GM12878 (cell line): ENCODE measurements at regions not wholly inside any gene's neighbourhood (a gene's known extent, or its start where the extent isn't known, plus 50 kb on each side); places are given as distances from the start of the nearest gene placed in this dataset.

Source experiments
- ATAC-seq: fragments of 200-7000 bp; cut with Tn5 transposase; 3 replicates; pipeline ENCODE4 v1.9.1; 2020; ENCODE audit warnings: mild to moderate bottlenecking, moderate library complexity
- BruUV-seq: library from RNA; stranded (reverse); fragments of 400-500 nt; replicated peaks from 2 replicates; lab custom pipeline; 2021; lab: Mats Ljungman, UMichigan
- CTCF ChIA-PET: fragments of 300-600 bp; sonication (Branson Sonifier 250); formaldehyde crosslinking; extraction: SDS; loops from one replicate; lab custom pipeline; 2021; ENCODE audit warnings: inconsistent platforms; lab: Yijun Ruan, JAX
- POLR2A ChIA-PET: fragments of 350-600 bp; formaldehyde crosslinking; extraction: SDS; loops from one replicate; lab custom pipeline; 2021; ENCODE audit warnings: inconsistent platforms; lab: Charles Lee
- RAD21 ChIA-PET: fragments of 300-600 bp; sonication (Branson Sonifier 250); formaldehyde crosslinking; loops from one replicate; lab custom pipeline; 2023; ENCODE audit warnings: antibody characterized with exemption; ENCODE audit not compliant: unreplicated experiment; lab: Charles Lee
- SMC1A ChIA-PET: fragments of 300-600 bp; sonication (Branson Sonifier 250); formaldehyde crosslinking; loops from one replicate; lab custom pipeline; 2023; ENCODE audit not compliant: unreplicated experiment, uncharacterized antibody; lab: Charles Lee
- DNase-seq: peaks from one replicate; pipeline ENCODE4 v3.0.0-alpha.2; 2011; ENCODE audit warnings: low read depth, low spot score
- FAIRE-seq: peaks from 3 replicates; lab custom pipeline; 2011; peaks lifted over from hg19 to GRCh38; lab: Jason Lieb, UNC
- H2AFZ ChIP-seq: 2 replicates; pipeline ENCODE4 v1.6.0; 2011; ENCODE audit warnings: low read depth, low read length, control low read depth; ENCODE audit not compliant: control insufficient read depth
- H3K27ac ChIP-seq: 2 replicates; pipeline ENCODE4 v1.5.1; 2011; ENCODE audit warnings: control low read depth; ENCODE audit not compliant: control insufficient read depth, insufficient read depth
- H3K27me3 ChIP-seq, 2 experiments: replicated peaks in 1 of 2; 2 replicates each; pipeline versions ENCODE4 v1.6.0 to v1.6.1; 2011; ENCODE audit warnings: low read length in 1 of 2; ENCODE audit not compliant: control insufficient read depth in 2 of 2, insufficient read depth in 2 of 2
- H3K36me3 ChIP-seq, 2 experiments: 2 replicates each; pipeline ENCODE4 v1.5.1; 2011; ENCODE audit warnings: low read length in 1 of 2; ENCODE audit not compliant: control insufficient read depth in 2 of 2, insufficient read depth in 2 of 2
- H3K4me1 ChIP-seq: 2 replicates; pipeline ENCODE4 v1.6.1; 2011; ENCODE audit warnings: mild to moderate bottlenecking, low read length, moderate library complexity, mixed read lengths; ENCODE audit not compliant: control insufficient read depth, insufficient read depth
- H3K4me2 ChIP-seq: 2 replicates; pipeline ENCODE4 v1.6.0; 2011; ENCODE audit warnings: control low read depth; ENCODE audit not compliant: control insufficient read depth, insufficient read depth
- H3K4me3 ChIP-seq: fragments of 200-600 bp; sonication (generic); 2 replicates; pipeline ENCODE4 v1.5.1; 2016
- H3K79me2 ChIP-seq: 2 replicates; pipeline ENCODE4 v1.6.0; 2011; ENCODE audit warnings: low read length; ENCODE audit not compliant: control insufficient read depth, insufficient read depth
- H3K9ac ChIP-seq: 2 replicates; pipeline ENCODE4 v1.8.0; 2011; ENCODE audit warnings: low read length, control low read depth, mixed read lengths; ENCODE audit not compliant: control insufficient read depth, insufficient read depth
- H3K9me3 ChIP-seq: replicated peaks from 3 replicates; pipeline ENCODE4 v1.5.1; 2011; ENCODE audit warnings: mild to moderate bottlenecking, low read length; ENCODE audit not compliant: control insufficient read depth, insufficient read depth
- H4K20me1 ChIP-seq: 2 replicates; pipeline ENCODE4 v1.6.0; 2011; ENCODE audit not compliant: control insufficient read depth, insufficient read depth
- BMI1 ChIP-seq: fragments of 450-650 bp; IDR thresholded peaks from 2 replicates; pipeline ENCODE4 v1.6.1; 2016; ENCODE audit warnings: mild to moderate bottlenecking, moderate library complexity, borderline replicate concordance
- CEBPB ChIP-seq, 2 experiments: fragments of 150-350 bp in 1 of 2; IDR thresholded peaks; 2 replicates each; pipeline ENCODE4 v1.6.1; 2012 to 2014; ENCODE audit warnings: low read depth in 2 of 2, low read length in 2 of 2, borderline replicate concordance in 1 of 2, inconsistent platforms in 1 of 2
- CHD4 ChIP-seq: fragments of 200-600 bp; sonication (generic); IDR thresholded peaks from 2 replicates; pipeline ENCODE4 v1.6.1; 2016; ENCODE audit warnings: mild to moderate bottlenecking
- FOS ChIP-seq: IDR thresholded peaks from 3 replicates; pipeline ENCODE4 v1.6.1; 2011; ENCODE audit warnings: borderline replicate concordance; ENCODE audit not compliant: insufficient read length; ENCODE audit errors: extremely low read depth
- NFXL1 ChIP-seq: fragments of 450-650 bp; IDR thresholded peaks from 2 replicates; pipeline ENCODE4 v1.6.1; 2017; ENCODE audit warnings: antibody characterized with exemption, mild to moderate bottlenecking, borderline replicate concordance
- NFYA ChIP-seq: IDR thresholded peaks from 2 replicates; pipeline ENCODE4 v1.6.1; 2011; ENCODE audit warnings: low read depth, mild to moderate bottlenecking, low read length, improper control_type of control experiment, borderline replicate concordance
- NFYB ChIP-seq: IDR thresholded peaks from 2 replicates; pipeline ENCODE4 v1.6.1; 2011; ENCODE audit warnings: low read depth, mild to moderate bottlenecking, low read length, improper control_type of control experiment, moderate library complexity; ENCODE audit not compliant: insufficient read depth
- NRF1 ChIP-seq: conservative IDR thresholded peaks from 2 replicates; pipeline ENCODE4 v1.6.1; 2011; ENCODE audit warnings: mild to moderate bottlenecking, low read depth, low read length, improper control_type of control experiment
- POLR2AphosphoS5 ChIP-seq: IDR thresholded peaks from 2 replicates; pipeline ENCODE4 v1.6.1; 2011; ENCODE audit warnings: mild to moderate bottlenecking, low read length, inconsistent platforms
- RB1 ChIP-seq: fragments of 450-650 bp; formaldehyde crosslinking; IDR thresholded peaks from 2 replicates; pipeline ENCODE4 v1.6.1; 2017; ENCODE audit warnings: mild to moderate bottlenecking, borderline replicate concordance
- RUNX3 ChIP-seq: IDR thresholded peaks from 2 replicates; pipeline ENCODE4 v1.6.1; 2012; ENCODE audit warnings: low read length, inconsistent platforms
- SMAD1 ChIP-seq: fragments of 450-650 bp; IDR thresholded peaks from 2 replicates; pipeline ENCODE4 v1.6.1; 2018; ENCODE audit warnings: mild to moderate bottlenecking, low read depth; ENCODE audit not compliant: partially characterized antibody
- SPI1 ChIP-seq: IDR thresholded peaks from 2 replicates; pipeline ENCODE4 v1.6.1; 2011; ENCODE audit warnings: low read depth, mild to moderate bottlenecking, low read length, moderate library complexity, borderline replicate concordance; ENCODE audit not compliant: insufficient read depth
- SREBF2 ChIP-seq: IDR thresholded peaks from 2 replicates; pipeline ENCODE4 v1.6.1; 2012; ENCODE audit warnings: mild to moderate bottlenecking, low read length
- TCF3 ChIP-seq: IDR thresholded peaks from 2 replicates; pipeline ENCODE4 v1.6.1; 2012; ENCODE audit warnings: low read depth, mild to moderate bottlenecking, low read length, borderline replicate concordance; ENCODE audit not compliant: insufficient read depth
- TCF7 ChIP-seq: IDR thresholded peaks from 2 replicates; pipeline ENCODE4 v1.6.1; 2014; ENCODE audit warnings: antibody characterized with exemption, borderline replicate concordance
- ZSCAN29 ChIP-seq: fragments of 450-650 bp; IDR thresholded peaks from 2 replicates; pipeline ENCODE4 v1.6.1; 2017; ENCODE audit warnings: mild to moderate bottlenecking, moderate library complexity
- WGBS: methylation state at CpG from one replicate; pipeline ENCODE4 v1.1.6; 2016; ENCODE audit warnings: low lambda C conversion rate; ENCODE audit not compliant: insufficient replicate concordance, insufficient coverage; ENCODE audit errors: missing lambda C conversion rate; 5-methylcytosine and 5-hydroxymethylcytosine counted together
- in situ Hi-C: fragments of 300-500 bp; cut with MboI; formaldehyde crosslinking; loops from 9 replicates; pipeline ENCODE4 v1.14.3; 2018; ENCODE audit warnings: mixed read lengths
- intact Hi-C: fragments of 100-400 bp; cut with micrococcal nuclease; formaldehyde crosslinking; loops from one replicate; pipeline ENCODE4 v1.14.2; 2022; ENCODE audit not compliant: unreplicated experiment
- TF ChIP-seq, protein P1 (sequence below): fragments of 450-650 bp; formaldehyde crosslinking; IDR thresholded peaks from 2 replicates; pipeline ENCODE4 v1.4.0; 2022; ENCODE audit warnings: mild to moderate bottlenecking, moderate library complexity
- TF ChIP-seq, protein P2 (sequence below): fragments of 450-650 bp; IDR thresholded peaks from 2 replicates; pipeline ENCODE4 v1.6.1; 2017; ENCODE audit warnings: borderline replicate concordance

DNA sequence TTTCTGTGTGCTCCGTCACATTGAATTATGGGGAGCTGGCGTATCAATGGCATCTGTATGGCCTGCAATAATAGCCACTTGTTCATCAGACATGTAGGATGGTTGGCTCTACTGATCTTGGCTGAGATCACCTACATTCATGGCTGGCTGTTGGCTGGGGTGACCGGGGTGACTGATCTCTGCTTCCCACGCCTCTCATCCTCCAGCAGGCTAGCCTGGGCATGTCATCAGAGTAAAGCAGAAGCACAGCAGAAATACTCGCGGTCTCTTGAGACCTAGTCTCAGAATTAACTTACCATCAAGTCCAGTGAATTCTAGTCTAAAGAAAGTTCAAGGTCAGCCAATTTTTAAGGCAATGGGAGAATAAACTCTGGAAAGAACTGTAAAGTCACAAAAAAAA is 257.7 kb upstream of the GLI3 start (continued):
- no peak for TF ChIP-seq FOS
- no peak for TF ChIP-seq POLR2AphosphoS5
- TF ChIP-seq TCF7, result no peak
- TF ChIP-seq BMI1, result no peak

- no peak overlapping the region for H2AFZ ChIP-seq
- RAD21 ChIA-PET, result no interaction called here
- intact Hi-C loops, result no loop called here
- no peaks in the 10 kb centered on the region for H3K36me3 ChIP-seq
- H3K27ac ChIP-seq, result no peak overlapping the region
- H3K4me1 ChIP-seq, result no peaks in the 10 kb centered on the region
- FAIRE-seq (no peak), DNase-seq (no peak), ATAC-seq (no peak)
- CTCF ChIA-PET, result interaction anchor here (0.6 kb wide), 1 partner anchor 102 kb away, joined by 3 read pairs; no protein-coding TSS in a partner anchor
- no peaks in the 10 kb centered on the region for H3K9me3 ChIP-seq
- SMC1A ChIA-PET, result interaction anchor here (0.5 to 1.1 kb wide), 2 partner anchors 10 to 51 kb away, joined by 3 to 4 read pairs; no protein-coding TSS in a partner anchor
- no peaks in the 10 kb centered on the region for H3K79me2 ChIP-seq
- H3K9ac ChIP-seq, result no peak overlapping the region
- no peak overlapping the region for H3K4me3 ChIP-seq
- BruUV-seq, result no TSS peak
- no peak overlapping the region for H3K4me2 ChIP-seq
- in situ Hi-C loops, result no loop called here
- POLR2A ChIA-PET, result no interaction called here
- no peaks in the 10 kb centered on the region for H4K20me1 ChIP-seq
- 54% methylated on average over 5 of the region's 5 CpGs for WGBS
- H3K27me3 ChIP-seq, result no peaks in the 10 kb centered on the region
- TF ChIP-seq SPI1, result no peak
- no peak for TF ChIP-seq CEBPB (IDR thresholded peaks at IDR 0.05; ENCODE audit: borderline replicate concordance in 1 of 2, low read depth in 2 of 2, low read length in 2 of 2)
- no peak for TF ChIP-seq FOS
- no peak for TF ChIP-seq CHD4
- TF ChIP-seq NFYA, result no peak
- TF ChIP-seq SREBF2, result no peak
- TF ChIP-seq TCF3, result no peak
- no peak for TF ChIP-seq NFYB
- no peak for TF ChIP-seq RUNX3
- no peak for TF ChIP-seq SMAD1
- no peak for TF ChIP-seq NRF1
- no peak for TF ChIP-seq NFXL1
- no peak for TF ChIP-seq ZSCAN29
- TF ChIP-seq, protein P1, sequence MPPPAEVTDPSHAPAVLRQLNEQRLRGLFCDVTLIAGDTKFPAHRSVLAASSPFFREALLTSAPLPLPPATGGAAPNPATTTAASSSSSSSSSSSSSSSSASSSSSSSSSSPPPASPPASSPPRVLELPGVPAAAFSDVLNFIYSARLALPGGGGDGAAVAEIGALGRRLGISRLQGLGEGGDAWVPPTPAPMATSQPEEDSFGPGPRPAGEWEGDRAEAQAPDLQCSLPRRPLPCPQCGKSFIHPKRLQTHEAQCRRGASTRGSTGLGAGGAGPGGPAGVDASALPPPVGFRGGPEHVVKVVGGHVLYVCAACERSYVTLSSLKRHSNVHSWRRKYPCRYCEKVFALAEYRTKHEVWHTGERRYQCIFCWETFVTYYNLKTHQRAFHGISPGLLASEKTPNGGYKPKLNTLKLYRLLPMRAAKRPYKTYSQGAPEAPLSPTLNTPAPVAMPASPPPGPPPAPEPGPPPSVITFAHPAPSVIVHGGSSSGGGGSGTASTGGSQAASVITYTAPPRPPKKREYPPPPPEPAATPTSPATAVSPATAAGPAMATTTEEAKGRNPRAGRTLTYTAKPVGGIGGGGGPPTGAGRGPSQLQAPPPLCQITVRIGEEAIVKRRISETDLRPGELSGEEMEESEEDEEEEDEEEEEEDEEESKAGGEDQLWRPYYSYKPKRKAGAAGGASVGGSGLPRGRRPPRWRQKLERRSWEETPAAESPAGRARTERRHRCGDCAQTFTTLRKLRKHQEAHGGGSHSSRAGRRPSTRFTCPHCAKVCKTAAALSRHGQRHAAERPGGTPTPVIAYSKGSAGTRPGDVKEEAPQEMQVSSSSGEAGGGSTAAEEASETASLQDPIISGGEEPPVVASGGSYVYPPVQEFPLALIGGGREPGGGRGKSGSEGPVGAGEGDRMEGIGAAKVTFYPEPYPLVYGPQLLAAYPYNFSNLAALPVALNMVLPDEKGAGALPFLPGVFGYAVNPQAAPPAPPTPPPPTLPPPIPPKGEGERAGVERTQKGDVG (CRISPR knock-in tag), result no peak
- TF ChIP-seq RB1, result no peak
- TF ChIP-seq, protein P2, sequence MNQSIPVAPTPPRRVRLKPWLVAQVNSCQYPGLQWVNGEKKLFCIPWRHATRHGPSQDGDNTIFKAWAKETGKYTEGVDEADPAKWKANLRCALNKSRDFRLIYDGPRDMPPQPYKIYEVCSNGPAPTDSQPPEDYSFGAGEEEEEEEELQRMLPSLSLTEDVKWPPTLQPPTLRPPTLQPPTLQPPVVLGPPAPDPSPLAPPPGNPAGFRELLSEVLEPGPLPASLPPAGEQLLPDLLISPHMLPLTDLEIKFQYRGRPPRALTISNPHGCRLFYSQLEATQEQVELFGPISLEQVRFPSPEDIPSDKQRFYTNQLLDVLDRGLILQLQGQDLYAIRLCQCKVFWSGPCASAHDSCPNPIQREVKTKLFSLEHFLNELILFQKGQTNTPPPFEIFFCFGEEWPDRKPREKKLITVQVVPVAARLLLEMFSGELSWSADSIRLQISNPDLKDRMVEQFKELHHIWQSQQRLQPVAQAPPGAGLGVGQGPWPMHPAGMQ, result no peak
Measured at GRCh38 chr7:42494199-42494710, 257.2 kb upstream of the GLI3 start.
